ENCODE measurements at regions not wholly inside any gene's neighbourhood (a gene's known extent, or its start where the extent isn't known, plus 50 kb on each side); places are given as distances from the start of the nearest gene placed in this dataset.

DNA sequence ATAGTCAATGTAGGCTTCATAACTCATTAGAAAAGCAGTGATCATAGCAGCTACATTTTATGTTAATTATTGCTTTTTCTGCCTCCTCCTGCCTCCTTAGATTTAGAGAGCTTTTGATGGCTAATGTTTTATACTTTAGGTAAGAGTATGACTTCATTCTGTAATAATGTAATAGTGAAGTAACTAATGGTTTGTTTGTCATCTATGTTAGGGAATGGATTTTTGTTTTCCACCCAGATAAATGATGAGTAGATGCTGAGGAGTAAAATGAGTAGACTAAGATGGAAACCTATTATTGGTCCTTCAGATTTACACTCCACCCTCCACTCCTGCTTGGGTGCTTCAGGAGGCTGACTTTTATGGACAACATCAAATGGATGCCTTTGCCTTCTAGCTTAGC is 170.6 kb downstream of the CTH start:
- TF ChIP-seq, protein P1, sequence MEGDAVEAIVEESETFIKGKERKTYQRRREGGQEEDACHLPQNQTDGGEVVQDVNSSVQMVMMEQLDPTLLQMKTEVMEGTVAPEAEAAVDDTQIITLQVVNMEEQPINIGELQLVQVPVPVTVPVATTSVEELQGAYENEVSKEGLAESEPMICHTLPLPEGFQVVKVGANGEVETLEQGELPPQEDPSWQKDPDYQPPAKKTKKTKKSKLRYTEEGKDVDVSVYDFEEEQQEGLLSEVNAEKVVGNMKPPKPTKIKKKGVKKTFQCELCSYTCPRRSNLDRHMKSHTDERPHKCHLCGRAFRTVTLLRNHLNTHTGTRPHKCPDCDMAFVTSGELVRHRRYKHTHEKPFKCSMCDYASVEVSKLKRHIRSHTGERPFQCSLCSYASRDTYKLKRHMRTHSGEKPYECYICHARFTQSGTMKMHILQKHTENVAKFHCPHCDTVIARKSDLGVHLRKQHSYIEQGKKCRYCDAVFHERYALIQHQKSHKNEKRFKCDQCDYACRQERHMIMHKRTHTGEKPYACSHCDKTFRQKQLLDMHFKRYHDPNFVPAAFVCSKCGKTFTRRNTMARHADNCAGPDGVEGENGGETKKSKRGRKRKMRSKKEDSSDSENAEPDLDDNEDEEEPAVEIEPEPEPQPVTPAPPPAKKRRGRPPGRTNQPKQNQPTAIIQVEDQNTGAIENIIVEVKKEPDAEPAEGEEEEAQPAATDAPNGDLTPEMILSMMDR (IDR thresholded peaks at IDR 0.05) = no peak
- TF ChIP-seq ZNF317 (CRISPR knock-in tag; IDR thresholded peaks at IDR 0.05; ENCODE audit: borderline replicate concordance, low read depth) = no peak

All from WTC11 (cell line).